NCI-H510A treated with DMSO at 0.1 percent for 48 hours (cell line): ENCODE measurements at regions not wholly inside any gene's neighbourhood (a gene's known extent, or its start where the extent isn't known, plus 50 kb on each side); places are given as distances from the start of the nearest gene placed in this dataset.

Experiments used
- DNase-seq: peaks from one replicate; lab custom pipeline; 2025; lab: John Stamatoyannopoulos, UW

DNA sequence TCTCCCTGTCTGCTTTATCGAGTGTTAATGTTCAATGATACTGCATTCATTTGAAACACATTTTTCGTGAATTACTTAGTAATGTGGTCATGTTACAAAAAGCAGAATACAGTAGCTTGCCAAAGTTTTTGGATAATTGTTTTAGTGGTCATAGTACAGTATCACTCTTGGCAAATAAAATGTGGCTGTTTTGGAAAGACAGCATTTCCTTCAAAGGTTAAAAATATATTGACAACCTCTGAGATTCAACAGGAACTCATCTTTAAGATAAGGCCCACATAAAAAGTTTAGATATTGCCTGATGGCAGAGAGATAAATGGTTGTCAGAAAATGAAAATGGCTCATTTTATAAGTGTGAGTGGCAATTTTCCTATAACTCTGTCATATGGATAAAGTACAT is 297.7 kb upstream of the MAN1A1 start:
- DNase-seq = no peak

DNA sequence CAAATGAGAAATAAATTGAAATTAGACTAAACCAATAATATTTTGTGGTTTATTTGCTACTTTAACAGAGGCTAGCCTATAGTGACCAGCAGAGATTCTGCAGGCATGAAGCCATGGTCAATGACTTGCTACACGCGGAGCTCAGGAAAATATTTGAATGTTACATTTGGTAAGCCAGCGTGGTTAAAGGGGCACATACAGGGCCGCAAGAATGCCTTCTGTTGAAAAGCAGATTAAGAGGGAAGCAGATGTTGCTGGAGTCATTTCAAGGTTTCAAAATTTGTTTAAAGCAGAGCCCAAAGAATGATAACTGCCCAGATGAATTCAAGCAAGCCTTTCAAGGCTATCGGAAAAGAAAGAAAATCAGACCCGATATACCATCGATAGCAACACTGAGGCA is 294.3 kb upstream of the MAN1A1 start:
- no peak for DNase-seq

DNA sequence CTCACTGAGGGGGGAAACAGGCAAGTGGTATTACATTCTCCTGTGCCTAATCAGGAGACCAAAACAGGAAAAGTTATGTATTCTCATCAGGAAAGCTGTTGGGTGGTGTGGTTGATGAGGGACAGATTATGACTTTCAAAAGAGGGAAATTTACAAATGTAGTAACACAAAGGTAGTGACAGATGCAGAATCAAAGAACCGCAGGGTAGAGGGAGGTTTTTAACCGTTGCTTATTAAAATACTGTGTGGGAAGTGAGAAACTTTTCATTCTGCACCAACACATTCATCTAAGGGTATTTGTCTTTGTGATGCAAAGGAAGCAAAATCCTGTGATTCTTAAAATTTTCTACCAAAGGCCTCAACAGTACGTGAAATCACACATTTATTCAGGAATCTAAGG is 288.2 kb upstream of the MAN1A1 start:
- no peak for DNase-seq

DNA sequence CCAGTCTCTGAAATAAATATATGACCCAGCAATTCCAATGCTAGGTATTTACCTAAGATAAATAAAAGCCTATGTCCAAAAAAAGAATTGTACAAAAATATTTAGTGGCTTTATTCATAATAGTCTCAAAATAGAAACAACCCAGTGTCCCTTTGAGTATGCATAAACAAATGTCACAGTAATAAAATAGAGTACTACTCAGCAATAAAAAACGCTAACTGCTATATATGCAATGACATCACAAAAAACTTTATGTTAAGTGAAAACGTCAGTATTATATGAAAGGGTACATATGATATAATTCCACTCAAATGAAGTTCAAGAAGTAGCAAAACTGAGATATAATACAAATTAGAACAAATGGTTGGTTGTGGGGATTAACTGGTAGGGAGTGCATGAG is 286.5 kb upstream of the MAN1A1 start:
- DNase-seq = no peak

DNA sequence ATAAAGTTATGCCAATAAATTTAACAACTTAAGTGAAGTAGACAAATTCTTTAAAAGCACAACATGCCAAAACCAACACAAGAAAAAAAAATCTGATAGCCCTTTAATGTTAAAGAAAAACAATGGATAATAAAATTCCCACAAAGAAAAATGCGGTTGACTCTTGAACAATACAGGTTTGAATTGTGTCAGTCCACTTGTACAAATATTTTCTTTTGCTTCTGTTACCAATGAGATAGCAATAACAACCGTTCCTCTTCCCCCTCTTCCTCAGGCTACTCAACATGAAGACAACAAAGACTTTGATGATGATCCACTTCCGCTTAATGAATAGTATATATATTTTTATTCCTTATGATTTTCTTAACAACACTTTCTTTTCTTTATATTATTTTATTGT is 283.9 kb upstream of the MAN1A1 start:
- DNase-seq = no peak

DNA sequence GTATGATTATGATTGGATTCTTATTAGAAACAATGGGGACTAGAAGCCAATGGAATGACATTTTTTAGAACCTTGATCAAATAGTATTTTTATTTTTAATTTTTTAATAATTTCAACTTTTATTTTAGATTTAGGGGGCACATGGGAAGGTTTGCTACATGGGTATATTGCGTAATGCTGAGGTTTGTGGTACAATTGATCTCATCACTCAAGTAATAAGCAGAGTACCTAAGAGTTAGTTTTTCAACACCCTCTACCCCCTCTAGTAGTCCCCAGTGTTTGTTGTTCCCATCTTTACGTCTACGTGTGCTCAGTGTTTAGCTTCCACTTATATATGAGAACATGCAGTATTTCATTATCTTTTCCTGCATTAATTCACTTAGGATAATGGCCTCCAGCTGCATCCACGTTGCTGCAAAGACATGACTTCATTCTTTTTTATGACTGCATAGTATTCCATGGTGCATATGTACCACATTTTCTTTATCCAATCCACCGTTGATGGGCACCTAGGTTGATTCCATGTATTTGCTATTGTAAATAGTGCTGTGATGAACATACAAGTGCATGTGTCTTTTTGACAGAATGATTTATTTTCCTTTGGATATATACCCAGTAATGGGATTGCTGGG is 281.1 kb upstream of the MAN1A1 start:
- no peak for DNase-seq

DNA sequence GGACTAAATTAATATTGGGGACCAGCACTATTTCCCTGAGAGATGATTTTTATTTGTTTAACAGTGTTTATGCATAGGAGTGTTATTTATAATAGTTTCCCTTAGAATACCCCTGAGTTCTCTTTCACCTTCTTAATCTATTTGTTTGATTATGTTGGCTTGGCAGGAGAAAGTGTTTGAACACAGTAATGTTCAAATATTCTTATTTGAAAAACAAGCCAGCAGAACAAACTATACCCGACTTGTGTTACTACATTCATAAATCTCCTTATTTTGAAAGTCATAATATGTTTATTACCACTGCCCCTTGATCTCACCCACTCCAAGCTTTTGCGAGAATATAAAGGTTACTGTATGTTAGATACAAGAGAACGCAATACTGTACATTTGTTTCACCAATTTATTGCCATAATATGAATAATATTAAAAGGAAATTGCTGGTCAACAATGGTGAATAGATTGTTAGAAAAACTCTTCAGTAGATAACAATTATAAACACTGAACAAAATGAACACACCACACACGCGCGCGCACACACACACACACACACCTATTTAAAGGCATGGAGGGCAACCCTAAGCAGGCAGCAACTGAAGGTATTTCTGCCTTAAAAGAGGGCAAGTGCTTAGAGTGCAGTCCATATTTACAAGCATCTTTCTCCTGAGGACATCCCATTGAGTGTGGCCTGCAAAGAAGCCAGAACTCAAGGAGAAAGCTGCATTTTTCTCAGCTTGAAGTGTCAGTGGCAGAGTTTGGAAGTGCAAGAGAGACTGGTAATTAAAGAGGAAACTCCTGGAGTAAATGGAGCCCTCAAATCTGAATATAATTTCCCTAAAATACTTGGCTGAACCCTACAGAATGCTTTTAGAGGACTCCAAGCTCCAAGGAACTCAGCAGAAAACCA is 279.4 kb upstream of the MAN1A1 start:
- no peak for DNase-seq

DNA sequence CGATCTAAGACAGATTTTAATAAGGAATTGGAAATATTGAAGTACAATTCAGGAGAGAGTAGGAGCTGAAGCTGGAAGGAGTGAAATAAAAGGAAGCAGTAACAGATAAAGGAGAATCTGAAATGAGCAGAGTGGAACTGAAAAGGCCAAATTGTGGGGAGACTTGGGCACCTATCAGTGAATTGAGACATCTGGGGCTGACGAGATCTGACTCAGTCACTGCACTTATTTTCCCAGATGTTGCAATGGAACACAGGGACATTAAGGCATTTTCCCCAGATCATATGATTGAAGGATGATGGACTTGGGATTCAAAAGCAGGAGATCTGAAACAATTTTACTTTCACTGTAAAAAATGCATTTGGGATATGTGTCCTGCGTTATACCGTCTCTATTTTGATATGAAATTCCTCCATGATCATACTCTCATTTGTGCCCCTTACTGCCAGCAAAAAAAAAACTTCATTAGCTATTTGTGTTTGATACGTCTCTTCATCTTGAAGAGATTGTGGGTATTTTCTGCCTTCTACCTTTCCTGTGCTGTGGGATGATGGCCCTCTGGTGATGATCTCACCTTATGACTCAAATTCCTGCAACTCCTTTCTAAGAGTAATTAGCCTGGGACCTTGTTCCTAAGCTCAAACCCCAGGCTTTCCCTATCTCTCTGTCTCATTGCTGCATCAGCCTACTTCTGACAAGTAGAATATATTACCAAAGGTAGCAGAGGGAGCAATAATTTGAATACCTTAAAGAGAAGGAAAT is 278.5 kb upstream of the MAN1A1 start:
- no peak for DNase-seq

DNA sequence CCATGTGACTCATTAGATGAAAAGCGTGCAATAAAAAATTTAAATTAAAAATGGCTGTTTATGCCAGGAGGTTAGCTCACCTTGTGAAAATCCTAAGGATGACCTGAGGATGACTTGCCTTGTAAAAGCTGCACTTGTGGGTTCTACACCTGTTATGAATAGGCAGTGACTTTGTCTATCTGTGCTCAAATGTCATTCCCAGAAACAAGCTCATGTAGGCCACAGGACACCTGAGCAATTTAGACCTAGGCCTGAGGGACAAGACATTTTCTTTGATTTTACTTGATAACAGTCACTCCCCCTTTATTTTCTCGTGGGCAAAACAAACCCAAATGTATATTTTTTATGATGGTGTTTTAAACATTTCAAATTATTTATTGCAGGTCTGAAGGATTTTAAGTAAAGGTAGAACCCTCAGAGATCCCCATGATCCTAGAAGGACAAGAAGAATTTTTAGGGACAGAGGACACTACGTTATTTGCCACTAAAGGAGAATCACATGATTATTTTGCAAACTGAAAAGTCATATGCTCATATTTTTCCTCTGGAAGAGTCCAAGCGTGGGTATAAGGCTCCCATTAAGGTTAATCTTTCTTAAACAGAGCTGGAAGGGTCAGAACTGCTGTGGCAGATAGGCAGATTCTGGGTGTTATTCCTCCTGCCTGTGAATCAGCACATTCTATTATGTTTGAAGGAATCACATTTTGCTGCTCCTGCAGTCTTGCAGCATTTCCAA is 277.5 kb upstream of the MAN1A1 start:
- no peak for DNase-seq

DNA sequence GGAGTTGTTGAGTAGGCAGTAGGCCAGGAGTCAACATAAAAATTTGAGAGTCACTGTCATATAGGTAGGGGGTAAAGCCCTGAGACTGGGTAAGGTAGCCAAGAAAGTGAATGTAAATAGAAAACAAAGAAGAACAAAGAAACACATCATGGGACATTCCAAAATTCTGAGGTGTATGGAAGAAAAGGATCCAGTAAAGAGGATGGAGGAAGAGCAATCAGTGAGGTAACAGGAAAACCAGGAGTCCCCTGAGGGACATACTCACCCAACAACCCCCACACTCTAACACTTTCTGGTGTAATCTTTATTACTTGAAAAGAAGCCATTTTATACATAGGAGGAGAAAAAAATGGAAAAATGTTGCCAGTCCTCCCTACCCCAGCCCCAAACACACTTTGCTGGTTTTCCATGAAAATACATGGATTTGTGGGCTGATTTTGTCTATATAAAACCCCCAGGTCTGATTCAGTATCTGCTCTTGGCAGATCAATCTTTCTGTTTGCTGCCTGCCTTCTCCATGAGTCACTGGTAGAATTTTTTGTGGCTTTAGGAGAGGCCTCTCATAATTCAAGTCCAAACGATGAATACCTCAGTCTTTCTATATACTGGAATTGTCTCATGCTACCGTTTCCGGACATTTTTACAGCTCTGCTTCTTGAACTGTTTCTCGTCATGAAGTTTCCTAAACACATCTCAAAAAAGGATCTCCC is 271.4 kb upstream of the MAN1A1 start:
- no peak for DNase-seq

DNA sequence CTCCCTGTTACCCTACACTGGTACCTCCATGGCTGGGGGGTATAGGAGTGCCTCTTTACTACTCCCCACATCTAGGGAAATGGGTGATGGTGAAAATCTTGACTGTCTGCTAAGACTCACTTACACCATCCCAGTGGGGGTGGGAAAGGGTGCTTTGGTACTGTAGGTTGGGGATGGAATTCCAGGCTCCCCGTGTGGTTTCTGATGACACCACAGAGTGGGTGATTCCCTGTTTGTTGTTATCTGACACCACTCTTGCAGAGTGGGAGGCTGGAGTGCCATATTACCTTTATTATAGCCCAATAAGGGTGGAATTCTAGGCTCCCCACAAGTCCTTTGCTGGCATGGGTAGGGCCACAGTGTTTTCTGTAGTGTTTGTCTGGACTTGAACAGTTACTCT is 264.6 kb upstream of the MAN1A1 start:
- DNase-seq = no peak

DNA sequence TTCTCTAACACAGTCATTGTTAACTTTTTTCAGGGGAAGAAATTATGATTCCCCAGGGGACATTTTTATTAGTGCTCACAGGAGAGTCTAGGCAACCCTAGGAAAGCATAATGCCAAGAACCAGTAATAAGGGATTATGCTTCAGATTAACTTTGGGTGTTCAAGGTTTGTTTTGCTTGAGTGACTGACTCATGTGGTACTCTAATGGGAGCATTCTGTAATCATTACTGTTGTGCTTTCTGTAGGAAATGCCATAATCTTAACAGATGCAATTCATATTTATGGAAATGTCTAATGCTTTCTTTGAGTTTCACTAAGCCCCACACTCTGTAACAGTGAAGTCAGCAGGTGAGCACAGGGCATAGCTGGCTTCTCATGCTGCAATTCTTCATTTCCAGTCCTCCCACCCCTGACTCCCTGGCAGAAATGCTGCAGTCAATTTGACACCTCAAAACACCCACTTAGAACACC is 263.4 kb upstream of the MAN1A1 start:
- no peak for DNase-seq

DNA sequence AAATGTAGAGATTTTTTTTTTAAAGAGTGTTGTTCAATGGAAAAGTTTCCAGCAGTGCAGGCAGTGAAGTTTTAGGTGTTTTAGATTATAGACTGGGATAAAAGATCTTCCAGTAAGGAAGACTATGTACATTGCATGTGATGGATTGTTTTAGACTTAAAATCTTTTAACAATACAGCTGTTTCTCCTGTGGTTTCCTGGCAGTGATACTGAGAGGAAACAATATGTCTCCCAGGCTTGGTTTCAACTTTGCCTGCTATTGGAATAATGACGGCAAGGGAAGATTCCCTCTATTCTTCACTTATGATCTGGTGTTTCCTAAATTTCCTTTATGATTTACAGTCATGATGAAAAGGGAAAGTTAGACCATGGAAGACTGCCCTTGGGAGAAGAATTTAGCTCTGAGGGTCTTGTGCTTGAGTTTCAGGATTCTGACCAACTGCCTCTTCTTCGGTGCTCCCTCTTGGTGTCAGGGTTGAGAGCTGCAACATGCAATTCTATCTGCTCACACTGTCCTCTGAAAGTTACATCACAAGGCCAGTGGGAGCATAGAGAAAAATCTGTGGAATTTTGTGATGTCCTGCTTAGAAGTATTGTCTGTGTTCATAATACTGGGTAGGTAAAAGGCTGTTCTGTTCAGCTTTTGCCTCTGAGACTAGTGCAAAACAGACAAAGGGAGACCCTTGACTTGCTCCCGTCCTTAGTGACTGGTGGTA is 262.8 kb upstream of the MAN1A1 start:
- DNase-seq = no peak

DNA sequence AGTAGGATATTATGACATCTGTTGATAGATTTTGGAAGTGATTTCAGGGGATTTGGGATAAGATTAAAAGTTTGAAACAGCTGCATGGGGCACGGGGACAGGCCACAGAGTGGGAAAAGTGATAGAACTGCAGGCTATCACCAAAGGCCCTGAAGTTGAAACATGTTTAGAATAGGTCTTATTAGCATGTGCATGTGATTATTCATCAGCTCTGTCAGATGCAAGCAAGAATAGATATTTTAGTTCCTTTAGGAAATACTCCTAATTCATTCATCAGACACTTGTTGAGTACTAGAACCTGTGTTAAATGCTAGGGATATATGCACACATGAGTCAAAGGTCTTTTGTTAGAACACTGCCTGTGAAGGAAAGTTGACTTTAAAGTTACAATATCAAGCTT is 261.2 kb upstream of the MAN1A1 start:
- DNase-seq = no peak

DNA sequence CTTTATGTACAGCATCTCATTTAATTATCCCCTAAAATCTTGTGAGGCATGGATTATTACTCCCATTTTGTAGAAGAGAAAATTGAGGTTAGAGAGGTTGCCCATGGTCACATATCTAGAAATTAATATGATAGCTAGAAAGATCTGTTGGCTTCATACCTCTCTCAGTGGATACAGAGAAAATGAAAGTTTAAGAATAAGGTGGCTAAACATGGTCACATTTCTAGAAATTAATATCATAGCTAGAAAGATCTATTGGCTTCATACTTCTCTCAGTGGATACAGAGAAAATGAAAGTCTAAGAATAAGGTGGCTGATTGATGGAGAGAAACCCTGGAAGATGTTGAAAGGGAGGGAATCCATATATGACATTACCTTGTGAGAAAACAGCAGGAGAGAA is 260.7 kb upstream of the MAN1A1 start:
- DNase-seq = no peak

DNA sequence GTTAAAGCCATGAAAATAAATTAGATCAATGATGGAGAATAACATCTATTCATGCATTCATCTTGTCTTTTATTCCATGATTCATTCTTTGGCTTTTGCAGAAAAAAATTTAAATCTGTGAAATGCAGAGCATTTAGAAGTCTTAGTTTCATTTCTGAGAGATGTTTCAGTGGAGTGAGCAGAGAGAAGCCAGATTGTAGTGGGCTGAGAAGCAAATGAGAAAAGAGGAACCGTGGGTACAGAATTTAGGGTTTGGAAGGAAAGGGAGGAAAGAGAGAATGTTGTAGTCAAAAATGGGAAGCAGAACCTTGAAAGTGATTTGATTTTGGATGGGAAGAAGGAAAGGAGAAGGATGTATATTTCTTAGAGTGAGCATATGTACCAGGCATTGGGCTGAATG is 260.3 kb upstream of the MAN1A1 start:
- no peak for DNase-seq

DNA sequence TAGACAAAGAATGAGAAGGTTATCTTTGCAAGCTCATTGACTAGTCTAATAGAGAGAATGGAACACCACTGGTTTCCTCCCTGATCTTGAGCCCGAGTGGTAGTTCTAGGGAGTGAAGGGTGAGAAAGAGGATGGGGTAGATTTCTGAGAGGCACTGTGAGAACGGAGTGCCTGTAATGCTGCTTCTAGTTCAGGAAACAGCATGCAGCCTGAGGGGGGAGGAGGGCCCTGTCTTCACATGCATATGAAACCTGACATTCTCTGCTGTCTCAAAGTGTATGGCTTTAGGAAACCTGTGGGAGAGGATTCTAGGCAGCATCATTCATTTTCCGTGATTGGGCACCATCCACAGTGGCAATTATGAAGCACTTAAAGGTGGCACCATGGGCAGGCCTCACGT is 259.4 kb upstream of the MAN1A1 start:
- DNase-seq = no peak

DNA sequence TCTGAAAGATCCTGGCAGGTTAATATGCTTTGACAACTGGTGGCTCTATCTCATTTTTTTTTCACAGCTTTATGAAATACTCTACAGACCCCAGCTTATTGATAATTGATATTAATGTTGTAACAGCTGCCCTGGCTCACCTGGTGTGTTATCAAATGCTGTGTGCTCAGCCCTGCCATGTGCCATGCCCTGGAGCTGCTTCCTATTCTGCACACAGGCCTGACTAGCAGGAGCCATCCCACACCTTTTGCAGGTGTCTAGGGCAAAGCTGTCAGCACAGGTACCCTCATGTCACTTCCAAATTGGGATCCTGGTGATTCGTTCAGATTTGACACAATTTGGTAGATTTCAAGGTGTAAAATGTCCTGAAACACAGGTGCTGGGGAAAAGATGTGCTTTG is 254.6 kb upstream of the MAN1A1 start:
- no peak for DNase-seq

DNA sequence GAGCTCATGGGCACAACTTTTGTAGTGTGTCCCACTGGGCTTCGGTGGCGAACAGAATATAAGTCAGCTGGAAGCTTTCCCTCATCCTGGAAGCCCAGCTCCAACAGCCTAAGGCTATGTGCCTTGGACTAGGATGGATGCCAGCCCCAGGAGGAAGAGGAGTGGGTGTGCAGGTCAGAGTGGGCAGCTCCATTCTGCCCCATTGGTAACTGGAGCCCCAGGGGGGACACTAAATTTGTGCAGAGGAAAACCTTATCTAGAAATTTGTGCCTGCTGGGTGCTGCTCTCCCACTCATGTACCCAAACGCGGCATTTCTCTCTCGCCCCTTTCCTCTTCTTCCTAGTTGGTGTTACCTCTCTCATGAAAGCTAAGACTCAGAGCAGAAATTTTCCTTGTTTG is 253.9 kb upstream of the MAN1A1 start:
- no peak for DNase-seq

DNA sequence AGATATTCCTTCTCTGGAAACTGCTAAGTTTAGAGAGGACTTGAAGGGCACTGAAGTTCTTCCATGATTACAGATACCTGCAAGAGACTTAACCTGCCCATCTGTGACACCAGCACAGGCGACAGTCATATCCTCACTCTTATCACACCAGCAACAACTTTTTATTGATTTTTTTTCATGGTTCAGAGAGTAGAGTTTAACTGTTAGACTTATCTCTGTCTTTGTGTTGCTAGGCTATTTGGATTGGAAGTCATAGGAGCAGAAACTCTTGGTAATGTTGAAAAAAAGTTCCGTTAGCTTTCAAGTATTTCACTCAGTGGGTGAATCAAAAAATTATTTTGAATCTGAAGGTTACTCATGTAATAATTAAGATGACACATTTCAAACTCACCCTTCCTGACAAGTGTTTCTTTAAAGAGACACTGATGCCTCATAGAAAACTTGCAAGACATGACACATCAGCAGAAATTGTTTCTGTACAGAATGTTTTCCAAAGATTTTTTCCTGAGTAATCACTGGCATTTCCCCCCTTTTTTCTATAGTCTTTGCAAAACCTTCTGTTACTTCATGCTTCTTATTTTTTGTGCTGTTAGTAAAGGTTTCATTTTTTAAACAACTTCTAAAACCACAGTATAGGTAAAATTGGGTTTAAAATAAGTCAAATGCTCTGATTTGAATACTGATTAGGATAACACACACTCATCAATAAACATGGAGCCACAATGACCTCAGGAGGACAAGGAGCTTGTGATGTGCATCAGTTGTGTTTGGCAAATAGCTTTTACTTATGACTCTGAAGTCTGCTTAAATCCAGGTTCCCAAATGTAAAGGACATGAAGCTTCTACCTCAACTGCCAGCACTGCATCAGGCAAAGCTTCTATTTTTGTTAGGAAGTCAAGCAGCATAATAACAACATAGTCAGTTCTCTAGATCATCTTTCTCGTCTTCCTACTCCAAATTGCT is 252.9 kb upstream of the MAN1A1 start:
- DNase-seq = no peak
